ENCODE measurements at regions not wholly inside any gene's neighbourhood (a gene's known extent, or its start where the extent isn't known, plus 50 kb on each side); places are given as distances from the start of the nearest gene placed in this dataset.
"Not testable (repeated sequence)": the region's sequence is repeated elsewhere in the genome, so short reads cannot be mapped to it uniquely, and the experiment has no call there.

- DNase-seq: no peak
Measured at GRCh38 chr4:37771771-37772170, 54.7 kb upstream of the PGM2 start.

- no peak for DNase-seq
Measured at GRCh38 chr4:37770016-37770415, 56.5 kb upstream of the PGM2 start.

- DNase-seq: no peak
Measured at GRCh38 chr4:37769391-37769989, 57.0 kb upstream of the PGM2 start.

GRCh38 chr4:37767546-37767945 is 58.9 kb upstream of the PGM2 start:
- DNase-seq: peak; percentile 47 to 66 (median 60)

- no peak for DNase-seq
Measured at GRCh38 chr4:37767019-37767418, 59.5 kb upstream of the PGM2 start.

- no peak for DNase-seq
Measured at GRCh38 chr4:37765741-37766140, 60.7 kb upstream of the PGM2 start.

GRCh38 chr4:37763831-37764230 is 62.7 kb upstream of the PGM2 start:
- DNase-seq: no peak

GRCh38 chr4:37762991-37763368 is 63.5 kb upstream of the PGM2 start:
- DNase-seq: no peak

- DNase-seq: peak; percentile 60 to 68 (median 62)
Measured at GRCh38 chr4:37762294-37762990, 64.0 kb upstream of the PGM2 start.

GRCh38 chr4:37760840-37761239 is 65.6 kb upstream of the PGM2 start:
- DNase-seq: peak in 2 of 3 donors; percentile 17 to 40

- no peak for DNase-seq
Measured at GRCh38 chr4:37759833-37760232, 66.7 kb upstream of the PGM2 start.

GRCh38 chr4:37758226-37758625 is 68.3 kb upstream of the PGM2 start:
- DNase-seq: peak; percentile 75 to 91 (median 87)

GRCh38 chr4:37757761-37758160 is 68.7 kb upstream of the PGM2 start:
- peak in 1 of 3 donors; percentile 41 for DNase-seq

GRCh38 chr4:37757121-37757520 is 69.4 kb upstream of the PGM2 start:
- no peak for DNase-seq

- peak; percentile 61 to 72 (median 67) for DNase-seq
Measured at GRCh38 chr4:37754410-37755185, 68.4 kb upstream of the RELL1 start.

- peak; percentile 47 to 82 (median 79) for DNase-seq
Measured at GRCh38 chr4:37749398-37749988, 63.3 kb upstream of the RELL1 start.

- DNase-seq: no peak
Measured at GRCh38 chr4:37748485-37748884, 62.3 kb upstream of the RELL1 start.

GRCh38 chr4:37747772-37748330 is 61.7 kb upstream of the RELL1 start:
- no peak for DNase-seq

- DNase-seq: not testable (repeated sequence)
Measured at GRCh38 chr4:37746852-37747251, 60.7 kb upstream of the RELL1 start.

GRCh38 chr4:37745946-37746345 is 59.8 kb upstream of the RELL1 start:
- no peak for DNase-seq

GRCh38 chr4:37742149-37742548 is 56.0 kb upstream of the RELL1 start:
- no peak for DNase-seq

- DNase-seq: no peak
Measured at GRCh38 chr4:37741564-37741963, 55.4 kb upstream of the RELL1 start.

GRCh38 chr4:37740546-37740945 is 54.4 kb upstream of the RELL1 start:
- DNase-seq: no peak

Measured in suppressor macrophage treated with lipopolysaccharide for 1 hour (primary cell).